ENCODE measurements at regions not wholly inside any gene's neighbourhood (a gene's known extent, or its start where the extent isn't known, plus 50 kb on each side); places are given as distances from the start of the nearest gene placed in this dataset.

DNA sequence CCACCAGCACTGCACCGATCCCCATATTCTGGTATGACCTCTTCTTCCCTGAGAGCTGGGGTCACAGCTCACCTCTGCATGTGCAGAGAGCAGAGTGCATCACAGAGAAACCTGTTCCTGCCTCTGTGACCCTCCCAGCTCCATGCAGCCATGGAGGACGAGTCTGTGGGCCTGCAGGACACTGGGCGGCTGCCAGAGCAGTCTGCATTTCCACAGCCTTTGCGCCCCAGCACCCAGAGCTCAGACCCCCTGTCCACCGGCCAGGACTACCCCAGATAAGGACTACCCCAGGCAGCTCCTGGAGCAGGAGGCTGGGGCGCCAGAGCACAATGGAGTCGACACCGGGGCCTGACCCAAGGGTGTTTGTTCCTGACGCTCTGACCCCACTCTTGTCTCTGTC, 308.1 kb upstream of the IRX1 start:
- H3K4me2 ChIP-seq (ENCODE audit: insufficient read depth in 1 of 2, low read depth in 2 of 2, low read length in 2 of 2), result no peak overlapping the region
- no peaks in the 10 kb centered on the region; the same call in 1 of the 2 replicates for H3K23me2 ChIP-seq (ENCODE audit: low read depth, low read length)
- no peak overlapping the region for H3K4me3 ChIP-seq (ENCODE audit: extremely low read depth in 1 of 4, insufficient read depth in 2 of 4, low read depth in 3 of 4, low read length in 4 of 4)
- H3K4ac ChIP-seq (replicated peaks; ENCODE audit: insufficient read length, low read depth, low read length), result no peak overlapping the region
- no peak overlapping the region for H2BK120ac ChIP-seq (replicated peaks; ENCODE audit: low read depth, low read length)
- no peak overlapping the region for H3K23ac ChIP-seq (ENCODE audit: insufficient read length)
- 85% methylated on average over 9 of the region's 9 CpGs; no CpG with 5 or more reads in 1 of the 2 experiments for WGBS, 2 experiments (ENCODE audit: extremely low coverage in 1 of 2, insufficient coverage in 1 of 2, insufficient read length in 1 of 2, insufficient replicate concordance in 2 of 2, low coverage in 1 of 2, low lambda C conversion rate in 2 of 2, missing lambda C conversion rate in 1 of 2)
- H3K79me2 ChIP-seq (ENCODE audit: control insufficient read depth in 1 of 2, insufficient read depth in 2 of 2, low read length in 2 of 2), result no peaks in the 10 kb centered on the region
- no peak overlapping the region for H3K14ac ChIP-seq (ENCODE audit: insufficient read length)
- no peak overlapping the region for H2BK15ac ChIP-seq (ENCODE audit: low read length)
- H2BK5ac ChIP-seq (ENCODE audit: low read depth, low read length), result no peak overlapping the region
- no peak overlapping the region for H4K91ac ChIP-seq (replicated peaks; ENCODE audit: insufficient read length, low read length)
- peaks cover 0 to 4% (median 0%) of the 10 kb centered on the region in 4 experiments; a peak in 2 of 7 replicates for H3K4me1 ChIP-seq (replicated peaks in 1 of 4; ENCODE audit: control insufficient read depth in 3 of 4, insufficient read depth in 4 of 4, low read length in 3 of 4)
- no peak overlapping the region for H2BK20ac ChIP-seq (ENCODE audit: low read length)
- DNase-seq (ENCODE audit: low read depth in 1 of 2, low spot score in 2 of 2) (peak in 1 of 2 experiments; percentile 45), FAIRE-seq (no peak)
- H2BK12ac ChIP-seq (ENCODE audit: low read depth, low read length), result no peak overlapping the region
- H2AK5ac ChIP-seq (ENCODE audit: low read depth, low read length), result no peak overlapping the region
- no peak overlapping the region for H3K27ac ChIP-seq (ENCODE audit: low read depth, low read length)
- H3K27me3 ChIP-seq (replicated peaks in 1 of 4; ENCODE audit: control insufficient read depth in 3 of 4, extremely low read depth in 1 of 4, insufficient read depth in 3 of 4, low read length in 3 of 4), result no peaks in the 10 kb centered on the region
- H3K18ac ChIP-seq (ENCODE audit: extremely low read depth, low read length), result 0 out of 2 replicates have a peak overlapping the region, but pooled peaks have one; percentile 24
- no peak overlapping the region for H3K9ac ChIP-seq (replicated peaks in 1 of 4; ENCODE audit: extremely low read depth in 1 of 4, low read depth in 3 of 4, low read length in 3 of 4)
- CTCF ChIA-PET (ENCODE audit: partially characterized antibody), result interaction anchor here (1.1 to 1.7 kb wide), 3 partner anchors 12 to 21 kb away, joined by 3 read pairs; no protein-coding TSS in a partner anchor
- no peaks in the 10 kb centered on the region for H3K9me3 ChIP-seq (ENCODE audit: insufficient read depth in 2 of 2, low read depth in 1 of 2, low read length in 1 of 2)
- H4K5ac ChIP-seq (ENCODE audit: insufficient read length, low read depth, low read length), result no peak overlapping the region
- H4K20me1 ChIP-seq (replicated peaks in 1 of 2; ENCODE audit: control insufficient read depth in 1 of 2, insufficient read depth in 2 of 2, low read length in 2 of 2), result no peaks in the 10 kb centered on the region
- no peak overlapping the region for H3K56ac ChIP-seq (replicated peaks; ENCODE audit: insufficient read length, low read depth, low read length)
- H2AFZ ChIP-seq (ENCODE audit: low read length), result 0 out of 2 replicates have a peak overlapping the region, but pooled peaks have one; percentile 52
- no peak overlapping the region for H4K8ac ChIP-seq (ENCODE audit: extremely low read depth, insufficient read depth, low read length)
- no peaks in the 10 kb centered on the region; the same call in 1 of the 2 replicates for H3K79me1 ChIP-seq (ENCODE audit: low read depth, low read length)
- H3K36me3 ChIP-seq (ENCODE audit: control insufficient read depth in 2 of 4, insufficient read depth in 4 of 4, low read length in 3 of 4), result no peaks in the 10 kb centered on the region
- POLR2A ChIA-PET (ENCODE audit: partially characterized antibody), result no interaction called here
- TF ChIP-seq SUZ12 (IDR thresholded peaks at IDR 0.05; ENCODE audit: low read length) (no peak), ZNF274 (IDR thresholded peaks at IDR 0.05; ENCODE audit: borderline replicate concordance, extremely low read depth, low read length) (no peak), CBX5 (IDR thresholded peaks at IDR 0.05; ENCODE audit: low read depth, low read length) (no peak), POLR2AphosphoS5 (IDR thresholded peaks at IDR 0.05; ENCODE audit: low read depth, low read length) (no peak), SIRT6 (IDR thresholded peaks at IDR 0.05; ENCODE audit: low read length) (no peak), TAF7 (optimal IDR thresholded peaks at IDR 0.05; ENCODE audit: borderline replicate concordance, low read depth, low read length) (no peak), CBX8 (IDR thresholded peaks at IDR 0.05; ENCODE audit: borderline replicate concordance, low read depth, low read length) (no peak), RBBP5 (IDR thresholded peaks at IDR 0.05; ENCODE audit: borderline replicate concordance, low read depth, low read length) (no peak), GTF2F1 (IDR thresholded peaks at IDR 0.05; ENCODE audit: borderline replicate concordance, low read depth, low read length) (no peak), EP300 (IDR thresholded peaks at IDR 0.05; ENCODE audit: borderline replicate concordance in 1 of 2, low read depth in 2 of 2, low read length in 2 of 2) (no peak), SP4 (IDR thresholded peaks at IDR 0.05; ENCODE audit: low read length) (no peak)
